Gastrocnemius medialis (tissue), 4 donors: ENCODE measurements at regions not wholly inside any gene's neighbourhood (a gene's known extent, or its start where the extent isn't known, plus 50 kb on each side); places are given as distances from the start of the nearest gene placed in this dataset.

Experiments
- ATAC-seq, 2 donors: fragments of 150-250 bp; one replicate each; pipeline ENCODE4 v1.9.1; 2016
- DNase-seq, 2 donors: peaks; one replicate each; pipeline ENCODE4 v3.0.0-alpha.2; 2019
- H3K27ac ChIP-seq, 4 donors: fragments of 200-600 bp; sonication (generic); 1 replicate in 1 of 4; 2 replicates in 3 of 4; pipeline ENCODE4 v1.5.1; 2016 to 2018; ENCODE audit warnings: mild to moderate bottlenecking in 2 of 4, moderate library complexity in 1 of 4
- H3K27me3 ChIP-seq, 3 donors: fragments of 200-600 bp; sonication (generic) in 2 of 3; 1 replicate in 1 of 3; 2 replicates in 2 of 3; pipeline versions ENCODE4 v1.5.1 to v1.6.0; 2016 to 2019; ENCODE audit warnings: mild to moderate bottlenecking in 1 of 3, moderate library complexity in 1 of 3
- H3K36me3 ChIP-seq, 2 donors: fragments of 200-600 bp; sonication (generic) in 1 of 2; one replicate each; pipeline ENCODE4 v1.5.1; 2017 to 2018
- H3K4me1 ChIP-seq, 2 donors: fragments of 200-600 bp; sonication (generic) in 1 of 2; one replicate each; pipeline ENCODE4 v1.5.1; 2016 to 2017; ENCODE audit warnings: mild to moderate bottlenecking in 2 of 2
- H3K4me3 ChIP-seq, 4 donors: fragments of 200-600 bp; sonication (generic) in 3 of 4; 1 replicate in 1 of 4; 2 replicates in 3 of 4; pipeline ENCODE4 v1.5.1; 2016 to 2019; ENCODE audit warnings: mild to moderate bottlenecking in 2 of 4
- H3K9me3 ChIP-seq, 3 donors: fragments of 200-600 bp; sonication (generic) in 2 of 3; 1 replicate in 1 of 3; 2 replicates in 2 of 3; pipeline ENCODE4 v1.5.1; 2016 to 2019
- POLR2A ChIP-seq, 2 donors: fragments of 450-650 bp; IDR thresholded peaks; one replicate each; pipeline ENCODE4 v1.6.1; 2017; ENCODE audit warnings: antibody characterized with exemption in 2 of 2, mild to moderate bottlenecking in 2 of 2, moderate library complexity in 2 of 2
- in situ Hi-C, 4 donors: fragments of 200-750 bp; cut with MboI; loops; one replicate each; pipeline versions ENCODE4 v1.15.0 to v1.8.0; 2017; ENCODE audit warnings: low sequenced_read_pairs in 4 of 4
- intact Hi-C: fragments of 100-400 bp; cut with DNase I; formaldehyde crosslinking; loops from one replicate; pipeline ENCODE4 v1.15.1; 2023; ENCODE audit warnings: low total_unique reads
- TF ChIP-seq, protein P1 (sequence below), 5 experiments: fragments of 450-650 bp in 3 of 5; fragments of 200-600 bp in 2 of 5; sonication (generic) in 2 of 5; IDR thresholded peaks in 4 of 5; conservative IDR thresholded peaks in 1 of 5; 1 replicate in 4 of 5; 2 replicates in 1 of 5; pipeline ENCODE4 v1.5.1; 2016 to 2019; ENCODE audit warnings: antibody characterized with exemption in 5 of 5, mild to moderate bottlenecking in 3 of 5, moderate library complexity in 3 of 5

DNA sequence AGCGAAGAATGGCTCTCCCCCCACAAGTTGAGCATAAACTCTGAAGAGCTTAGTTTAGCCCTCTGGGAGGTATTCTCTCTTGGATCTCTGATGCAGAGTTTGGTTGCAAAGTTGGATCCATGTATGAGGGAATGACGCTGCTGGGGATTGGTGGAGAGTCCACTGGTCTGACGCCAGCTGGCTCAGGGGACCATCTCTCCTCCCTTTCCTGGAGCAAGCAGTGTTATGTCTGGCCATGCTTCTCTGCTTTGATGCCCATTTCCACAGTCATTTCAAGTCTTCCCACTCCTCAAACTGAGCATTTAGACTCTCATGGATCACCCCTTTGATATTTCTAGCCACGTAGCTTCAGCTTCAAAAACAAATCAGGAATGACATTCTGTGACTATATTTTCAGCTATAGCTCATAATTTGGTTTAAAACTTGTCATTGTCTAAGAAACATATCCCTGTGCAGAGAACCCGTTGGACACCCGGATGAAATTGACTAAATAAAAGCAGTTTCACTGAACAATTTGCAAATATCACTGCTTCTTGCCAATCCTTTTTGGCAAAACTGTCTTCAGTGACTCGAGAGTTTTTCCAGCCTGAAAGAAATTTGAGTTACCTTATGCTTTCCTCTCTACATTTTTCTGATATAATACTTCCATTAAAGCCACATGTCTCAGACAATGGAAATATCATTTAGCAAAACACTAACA lies 193.4 kb upstream of the CDH11 start:
- ATAC-seq = peak in 1 of 2 donors; percentile 13
- intact Hi-C loops = no loop called here
- Histone ChIP-seq H3K36me3 (no peaks in the 10 kb centered on the region), H3K27me3 (no peaks in the 10 kb centered on the region), H3K9me3 (no peaks in the 10 kb centered on the region), H3K4me3 (no peak overlapping the region), H3K4me1 (peaks cover 12 to 26% of the 10 kb centered on the region in 2 donors), H3K27ac (no peak overlapping the region)
- peak in 1 of 2 donors; percentile 53 for DNase-seq
- in situ Hi-C loops = no loop called here
- TF ChIP-seq POLR2A (IDR thresholded peaks at IDR 0.05) = no peak
- TF ChIP-seq, protein P1, sequence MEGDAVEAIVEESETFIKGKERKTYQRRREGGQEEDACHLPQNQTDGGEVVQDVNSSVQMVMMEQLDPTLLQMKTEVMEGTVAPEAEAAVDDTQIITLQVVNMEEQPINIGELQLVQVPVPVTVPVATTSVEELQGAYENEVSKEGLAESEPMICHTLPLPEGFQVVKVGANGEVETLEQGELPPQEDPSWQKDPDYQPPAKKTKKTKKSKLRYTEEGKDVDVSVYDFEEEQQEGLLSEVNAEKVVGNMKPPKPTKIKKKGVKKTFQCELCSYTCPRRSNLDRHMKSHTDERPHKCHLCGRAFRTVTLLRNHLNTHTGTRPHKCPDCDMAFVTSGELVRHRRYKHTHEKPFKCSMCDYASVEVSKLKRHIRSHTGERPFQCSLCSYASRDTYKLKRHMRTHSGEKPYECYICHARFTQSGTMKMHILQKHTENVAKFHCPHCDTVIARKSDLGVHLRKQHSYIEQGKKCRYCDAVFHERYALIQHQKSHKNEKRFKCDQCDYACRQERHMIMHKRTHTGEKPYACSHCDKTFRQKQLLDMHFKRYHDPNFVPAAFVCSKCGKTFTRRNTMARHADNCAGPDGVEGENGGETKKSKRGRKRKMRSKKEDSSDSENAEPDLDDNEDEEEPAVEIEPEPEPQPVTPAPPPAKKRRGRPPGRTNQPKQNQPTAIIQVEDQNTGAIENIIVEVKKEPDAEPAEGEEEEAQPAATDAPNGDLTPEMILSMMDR (IDR thresholded peaks at IDR 0.05 in 4 of 5, conservative IDR thresholded peaks at IDR 0.05 in 1 of 5) = no peak

DNA sequence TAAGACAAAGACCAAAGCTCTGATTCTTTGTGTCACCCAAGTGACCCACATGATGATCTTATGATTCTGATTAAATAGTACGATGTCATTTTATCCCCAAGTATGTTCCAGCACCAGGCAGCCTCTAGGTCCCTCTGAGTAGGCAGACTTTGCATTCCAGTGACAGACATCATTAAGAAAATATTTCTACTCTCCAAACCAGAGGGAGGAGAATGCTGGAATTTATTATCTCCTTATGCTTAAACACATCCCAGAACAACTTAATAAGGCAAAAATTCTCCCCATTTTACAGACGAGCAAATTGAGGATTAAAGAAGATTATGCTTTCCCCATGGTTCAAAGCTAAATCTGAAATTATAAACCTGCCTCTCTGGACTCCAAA lies 192.8 kb upstream of the CDH11 start:
- Histone ChIP-seq H3K4me3 (no peak overlapping the region), H3K27ac (no peak overlapping the region), H3K27me3 (no peaks in the 10 kb centered on the region), H3K4me1 (peaks cover 18 to 31% of the 10 kb centered on the region in 2 donors), H3K36me3 (no peaks in the 10 kb centered on the region), H3K9me3 (no peaks in the 10 kb centered on the region)
- DNase-seq (no peak), ATAC-seq (no peak)
- TF ChIP-seq, protein P1 (IDR thresholded peaks at IDR 0.05 in 4 of 5, conservative IDR thresholded peaks at IDR 0.05 in 1 of 5) = no peak
- no peak for TF ChIP-seq POLR2A (IDR thresholded peaks at IDR 0.05)
- in situ Hi-C loops = no loop called here
- intact Hi-C loops = no loop called here

DNA sequence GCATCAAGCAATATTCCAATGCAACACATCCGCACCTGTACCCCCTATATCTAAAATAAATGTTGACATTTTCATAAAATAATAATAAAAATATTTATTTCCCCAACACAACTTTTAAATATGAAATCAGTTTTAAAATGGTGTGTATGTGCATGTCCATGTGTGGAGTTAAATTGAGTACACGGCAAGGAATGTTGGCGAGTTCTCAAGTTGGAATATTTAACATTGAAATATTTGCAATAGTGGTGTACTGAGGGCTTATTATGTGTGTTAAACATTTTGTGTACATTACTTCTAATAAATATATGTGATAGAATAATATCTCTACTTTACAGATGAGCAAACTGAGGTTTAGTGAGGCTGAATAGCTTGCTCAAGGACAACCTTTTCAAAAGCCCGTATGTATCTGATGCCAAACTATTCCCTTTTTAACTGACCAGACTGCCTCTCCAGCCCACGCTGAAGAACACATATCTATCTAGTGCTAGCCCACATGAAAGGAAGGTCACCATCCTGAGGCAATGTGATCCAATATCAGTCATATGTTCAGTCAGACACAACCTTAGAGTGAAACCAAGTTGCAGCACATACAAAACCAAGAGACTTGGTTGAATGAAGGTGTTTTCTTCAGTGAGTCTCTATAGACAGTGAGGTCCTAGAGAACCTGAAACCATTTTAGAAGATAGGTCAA lies 192.2 kb upstream of the CDH11 start:
- peaks cover 20 to 33% of the 10 kb centered on the region in 2 donors for H3K4me1 ChIP-seq
- ATAC-seq (no peak), DNase-seq (no peak)
- H3K27ac ChIP-seq = no peak overlapping the region
- intact Hi-C loops = no loop called here
- H3K4me3 ChIP-seq = no peak overlapping the region
- no peaks in the 10 kb centered on the region for H3K27me3 ChIP-seq
- in situ Hi-C loops = no loop called here
- H3K36me3 ChIP-seq = no peaks in the 10 kb centered on the region
- TF ChIP-seq, protein P1 (IDR thresholded peaks at IDR 0.05 in 4 of 5, conservative IDR thresholded peaks at IDR 0.05 in 1 of 5) = no peak
- TF ChIP-seq POLR2A (IDR thresholded peaks at IDR 0.05) = no peak
- no peaks in the 10 kb centered on the region for H3K9me3 ChIP-seq

DNA sequence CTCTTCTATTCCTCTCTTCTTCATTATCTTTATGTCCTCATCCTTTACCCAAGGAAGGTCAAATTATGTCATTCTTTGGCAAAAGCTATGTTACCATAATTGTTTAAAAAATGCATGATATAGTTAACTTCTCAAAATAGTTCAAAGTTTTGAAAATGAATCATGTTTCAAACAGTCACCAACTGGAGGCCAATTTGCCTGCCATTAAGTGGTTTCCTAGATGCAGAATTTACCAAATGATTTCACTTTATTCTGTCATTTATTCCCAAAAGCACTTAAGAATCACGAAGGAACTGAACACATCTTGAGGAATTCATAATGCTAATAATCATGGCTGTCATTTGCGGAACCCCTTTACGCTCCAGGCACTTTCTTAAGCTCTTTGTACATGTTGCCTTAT lies 190.9 kb upstream of the CDH11 start:
- no peaks in the 10 kb centered on the region for H3K27me3 ChIP-seq
- intact Hi-C loops (no loop called here), in situ Hi-C loops (no loop called here)
- DNase-seq = no peak
- TF ChIP-seq, protein P1 (IDR thresholded peaks at IDR 0.05 in 4 of 5, conservative IDR thresholded peaks at IDR 0.05 in 1 of 5) = no peak
- no peak for TF ChIP-seq POLR2A (IDR thresholded peaks at IDR 0.05)
- peaks cover 23 to 33% of the 10 kb centered on the region in 2 donors for H3K4me1 ChIP-seq
- no peak overlapping the region for H3K27ac ChIP-seq
- no peak overlapping the region for H3K4me3 ChIP-seq
- ATAC-seq = no peak
- H3K9me3 ChIP-seq = no peaks in the 10 kb centered on the region
- H3K36me3 ChIP-seq = no peaks in the 10 kb centered on the region
